Psoas muscle (tissue), 7 donors: ENCODE measurements at regions not wholly inside any gene's neighbourhood (a gene's known extent, or its start where the extent isn't known, plus 50 kb on each side); places are given as distances from the start of the nearest gene placed in this dataset.

Experiments used
- ATAC-seq, 4 donors: fragments of 200-7000 bp; cut with Tn5 transposase; one replicate each; pipeline ENCODE4 v1.9.1; 2020; ENCODE audit warnings: moderate library complexity in 3 of 4, mild to moderate bottlenecking in 2 of 4
- DNase-seq, 2 donors: peaks; one replicate each; pipeline ENCODE4 v3.0.0-alpha.2; 2020
- H3K27ac ChIP-seq: fragments of 200-600 bp; one replicate; pipeline ENCODE4 v1.8.0; 2022
- H3K27me3 ChIP-seq, 3 donors: fragments of 200-600 bp in 1 of 3; one replicate each; pipeline versions ENCODE4 v1.6.1 to v1.8.0; 2013 to 2022; ENCODE audit warnings: low read length in 2 of 3, mild to moderate bottlenecking in 2 of 3, moderate library complexity in 1 of 3; ENCODE audit not compliant: insufficient read depth in 3 of 3
- H3K36me3 ChIP-seq, 2 donors: fragments of 200-600 bp in 1 of 2; one replicate each; pipeline versions ENCODE4 v1.6.1 to v1.8.0; 2013 to 2022; ENCODE audit warnings: low read depth in 1 of 2, mild to moderate bottlenecking in 1 of 2, moderate library complexity in 1 of 2; ENCODE audit not compliant: insufficient read depth in 1 of 2
- H3K4me1 ChIP-seq: fragments of 200-600 bp; one replicate; pipeline ENCODE4 v1.8.0; 2022
- H3K4me3 ChIP-seq: fragments of 200-600 bp; one replicate; pipeline ENCODE4 v1.8.0; 2022; ENCODE audit warnings: mild to moderate bottlenecking
- H3K9me3 ChIP-seq: fragments of 200-600 bp; one replicate; pipeline ENCODE4 v1.8.0; 2022
- WGBS, 3 donors: extraction: QIAGEN DNeasy Blood & Tissue Kit; methylation state at CpG; one replicate each; pipeline versions ENCODE4 v1.1.6 to v1.1.7; 2013; 5-methylcytosine and 5-hydroxymethylcytosine counted together
- intact Hi-C, 2 donors: fragments of 100-400 bp; cut with DNase I; formaldehyde crosslinking; loops; one replicate each; pipeline versions ENCODE4 v1.11.0 to v1.14.2; 2022
- TF ChIP-seq, protein P1 (sequence below): fragments of 200-600 bp; IDR thresholded peaks from one replicate; pipeline ENCODE4 v1.8.0; 2022; ENCODE audit warnings: antibody characterized with exemption
- donor health status: healthy with polysubstance abuse.
- donor health status: DM: no; HTN: no; CAD: no; lungs with moderate emphysema.
- donor health status: Bipolar disorder and iron deficiency.
- donor health status: healthy.
- donor health status: DM: yes; HTN: yes; CAD: no.
- donor health status: DM: no; HTN: no; CAD: no.
- donor health status: DM: yes; HTN: yes; CAD: no.

DNA sequence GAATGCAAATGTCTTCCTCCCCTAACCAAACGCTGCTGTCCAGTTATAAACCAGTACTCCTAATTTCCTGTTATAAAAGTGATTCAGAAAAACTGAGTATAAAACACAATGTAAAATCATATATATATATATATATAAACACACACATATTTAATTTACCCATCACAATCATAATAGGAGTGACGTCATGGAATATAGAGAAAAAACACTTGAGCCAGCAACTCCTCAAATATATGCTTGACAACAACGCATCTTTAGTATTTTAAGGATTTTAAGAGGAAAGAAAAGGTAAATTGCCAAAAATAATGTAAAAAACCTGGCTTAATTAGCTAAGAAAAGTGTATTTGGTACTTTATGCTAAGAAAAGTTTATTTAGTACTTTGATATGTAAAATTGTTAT lies 2701.7 kb downstream of the PCDH7 start:
- WGBS, 3 donors: 89 to 96% (median 90%) methylated on average over 3 of the region's 3 CpGs
- no peaks in the 10 kb centered on the region for H3K9me3 ChIP-seq
- ATAC-seq (no peak), DNase-seq (no peak)
- intact Hi-C loops: no loop called here
- TF ChIP-seq, protein P1, sequence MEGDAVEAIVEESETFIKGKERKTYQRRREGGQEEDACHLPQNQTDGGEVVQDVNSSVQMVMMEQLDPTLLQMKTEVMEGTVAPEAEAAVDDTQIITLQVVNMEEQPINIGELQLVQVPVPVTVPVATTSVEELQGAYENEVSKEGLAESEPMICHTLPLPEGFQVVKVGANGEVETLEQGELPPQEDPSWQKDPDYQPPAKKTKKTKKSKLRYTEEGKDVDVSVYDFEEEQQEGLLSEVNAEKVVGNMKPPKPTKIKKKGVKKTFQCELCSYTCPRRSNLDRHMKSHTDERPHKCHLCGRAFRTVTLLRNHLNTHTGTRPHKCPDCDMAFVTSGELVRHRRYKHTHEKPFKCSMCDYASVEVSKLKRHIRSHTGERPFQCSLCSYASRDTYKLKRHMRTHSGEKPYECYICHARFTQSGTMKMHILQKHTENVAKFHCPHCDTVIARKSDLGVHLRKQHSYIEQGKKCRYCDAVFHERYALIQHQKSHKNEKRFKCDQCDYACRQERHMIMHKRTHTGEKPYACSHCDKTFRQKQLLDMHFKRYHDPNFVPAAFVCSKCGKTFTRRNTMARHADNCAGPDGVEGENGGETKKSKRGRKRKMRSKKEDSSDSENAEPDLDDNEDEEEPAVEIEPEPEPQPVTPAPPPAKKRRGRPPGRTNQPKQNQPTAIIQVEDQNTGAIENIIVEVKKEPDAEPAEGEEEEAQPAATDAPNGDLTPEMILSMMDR: no peak
- no peak overlapping the region for H3K4me3 ChIP-seq
- no peaks in the 10 kb centered on the region for H3K27me3 ChIP-seq
- no peaks in the 10 kb centered on the region for H3K4me1 ChIP-seq
- no peak overlapping the region for H3K27ac ChIP-seq
- H3K36me3 ChIP-seq: no peaks in the 10 kb centered on the region

DNA sequence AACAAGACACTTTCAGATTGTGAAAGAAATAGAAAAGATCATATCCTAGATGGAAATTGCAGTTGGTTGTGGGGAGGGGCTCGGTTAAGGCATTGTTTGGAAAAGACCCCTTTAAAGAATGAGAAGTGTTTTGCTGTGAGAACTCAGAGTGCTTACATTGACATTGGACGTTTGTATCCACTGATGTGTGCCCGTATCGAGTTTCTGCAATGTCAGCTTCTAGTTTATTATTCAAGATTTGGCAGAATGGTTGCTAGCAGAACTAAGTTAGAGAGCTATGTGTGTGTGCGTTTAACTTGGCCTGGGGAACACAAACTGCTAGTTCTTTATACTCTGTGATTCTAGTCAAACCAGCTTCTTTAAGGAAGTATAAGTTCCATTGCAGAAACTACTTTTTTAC lies 2702.5 kb downstream of the PCDH7 start:
- H3K4me3 ChIP-seq: no peak overlapping the region
- intact Hi-C loops: no loop called here
- H3K4me1 ChIP-seq: no peaks in the 10 kb centered on the region
- TF ChIP-seq, protein P1: no peak
- no peaks in the 10 kb centered on the region for H3K36me3 ChIP-seq
- DNase-seq (no peak), ATAC-seq (no peak)
- WGBS, 3 donors: 25 to 28% (median 25%) methylated on average over 5 of the region's 5 CpGs
- no peaks in the 10 kb centered on the region for H3K9me3 ChIP-seq
- H3K27me3 ChIP-seq: no peaks in the 10 kb centered on the region
- H3K27ac ChIP-seq: no peak overlapping the region

- 42 to 60% (median 50%) methylated on average over 1 of the region's 1 CpG for WGBS, 3 donors
- intact Hi-C loops: no loop called here
- no peaks in the 10 kb centered on the region for H3K27me3 ChIP-seq
Observed at GRCh38 chr4:33425936-33426335, 2705.8 kb downstream of the PCDH7 start.

GRCh38 chr4:33427676-33428075 lies 2707.5 kb downstream of the PCDH7 start:
- H3K27me3 ChIP-seq: no peaks in the 10 kb centered on the region
- H3K4me1 ChIP-seq: no peaks in the 10 kb centered on the region
- no peaks in the 10 kb centered on the region for H3K36me3 ChIP-seq
- 78 to 89% (median 88%) methylated on average over 1 of the region's 1 CpG for WGBS, 3 donors
- no peak overlapping the region for H3K4me3 ChIP-seq
- TF ChIP-seq, protein P1: no peak
- intact Hi-C loops: no loop called here
- DNase-seq (no peak), ATAC-seq (no peak)
- H3K9me3 ChIP-seq: no peaks in the 10 kb centered on the region
- H3K27ac ChIP-seq: no peak overlapping the region

More at GRCh38 chr4:33425936-33426335, 2705.8 kb downstream of the PCDH7 start:
- H3K36me3 ChIP-seq: no peaks in the 10 kb centered on the region
- no peaks in the 10 kb centered on the region for H3K4me1 ChIP-seq
- DNase-seq (no peak), ATAC-seq (no peak)
- H3K9me3 ChIP-seq: no peaks in the 10 kb centered on the region
- TF ChIP-seq, protein P1: no peak
- H3K4me3 ChIP-seq: no peak overlapping the region
- no peak overlapping the region for H3K27ac ChIP-seq

DNA sequence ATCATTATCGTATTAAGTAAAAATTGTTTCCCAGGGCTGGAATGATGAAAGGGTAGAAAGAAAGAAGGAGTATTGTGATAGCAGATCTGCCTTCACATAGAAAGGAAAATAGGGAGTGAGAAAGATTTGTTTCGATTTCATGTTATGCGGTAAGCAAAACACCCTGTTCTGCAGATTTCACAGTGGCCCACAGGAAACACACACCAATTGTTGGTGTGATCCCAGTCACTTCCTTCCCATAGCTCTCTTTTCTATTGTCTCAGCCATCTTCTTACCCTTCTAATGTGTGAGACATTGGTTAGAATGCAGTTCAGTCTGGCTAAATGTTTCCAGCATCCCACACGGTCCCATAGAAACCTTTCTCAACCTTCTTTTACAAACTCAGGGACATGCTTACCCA lies 2709.8 kb downstream of the PCDH7 start:
- TF ChIP-seq, protein P1: no peak

More for the DNA sequence above, 2709.8 kb downstream of the PCDH7 start:
- H3K9me3 ChIP-seq: no peaks in the 10 kb centered on the region
- no peaks in the 10 kb centered on the region for H3K4me1 ChIP-seq
- WGBS, 3 donors: 80 to 85% (median 82%) methylated on average over 4 of the region's 4 CpGs
- intact Hi-C loops: no loop called here
- no peak for DNase-seq
- H3K4me3 ChIP-seq: no peak overlapping the region
- ATAC-seq: no peak
- H3K27me3 ChIP-seq: no peaks in the 10 kb centered on the region
- no peak overlapping the region for H3K27ac ChIP-seq
- no peaks in the 10 kb centered on the region for H3K36me3 ChIP-seq
